ENCODE measurements at regions not wholly inside any gene's neighbourhood (a gene's known extent, or its start where the extent isn't known, plus 50 kb on each side); places are given as distances from the start of the nearest gene placed in this dataset.

- TF ChIP-seq, protein P1, sequence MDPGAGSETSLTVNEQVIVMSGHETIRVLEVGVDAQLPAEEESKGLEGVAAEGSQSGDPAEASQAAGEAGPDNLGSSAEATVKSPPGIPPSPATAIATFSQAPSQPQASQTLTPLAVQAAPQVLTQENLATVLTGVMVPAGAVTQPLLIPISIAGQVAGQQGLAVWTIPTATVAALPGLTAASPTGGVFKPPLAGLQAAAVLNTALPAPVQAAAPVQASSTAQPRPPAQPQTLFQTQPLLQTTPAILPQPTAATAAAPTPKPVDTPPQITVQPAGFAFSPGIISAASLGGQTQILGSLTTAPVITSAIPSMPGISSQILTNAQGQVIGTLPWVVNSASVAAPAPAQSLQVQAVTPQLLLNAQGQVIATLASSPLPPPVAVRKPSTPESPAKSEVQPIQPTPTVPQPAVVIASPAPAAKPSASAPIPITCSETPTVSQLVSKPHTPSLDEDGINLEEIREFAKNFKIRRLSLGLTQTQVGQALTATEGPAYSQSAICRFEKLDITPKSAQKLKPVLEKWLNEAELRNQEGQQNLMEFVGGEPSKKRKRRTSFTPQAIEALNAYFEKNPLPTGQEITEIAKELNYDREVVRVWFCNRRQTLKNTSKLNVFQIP (CRISPR knock-in tag; IDR thresholded peaks at IDR 0.05; ENCODE audit: borderline replicate concordance, low read depth): no peak
- no peak for TF ChIP-seq ZNF8 (CRISPR knock-in tag; IDR thresholded peaks at IDR 0.05)
- TF ChIP-seq, protein P2, sequence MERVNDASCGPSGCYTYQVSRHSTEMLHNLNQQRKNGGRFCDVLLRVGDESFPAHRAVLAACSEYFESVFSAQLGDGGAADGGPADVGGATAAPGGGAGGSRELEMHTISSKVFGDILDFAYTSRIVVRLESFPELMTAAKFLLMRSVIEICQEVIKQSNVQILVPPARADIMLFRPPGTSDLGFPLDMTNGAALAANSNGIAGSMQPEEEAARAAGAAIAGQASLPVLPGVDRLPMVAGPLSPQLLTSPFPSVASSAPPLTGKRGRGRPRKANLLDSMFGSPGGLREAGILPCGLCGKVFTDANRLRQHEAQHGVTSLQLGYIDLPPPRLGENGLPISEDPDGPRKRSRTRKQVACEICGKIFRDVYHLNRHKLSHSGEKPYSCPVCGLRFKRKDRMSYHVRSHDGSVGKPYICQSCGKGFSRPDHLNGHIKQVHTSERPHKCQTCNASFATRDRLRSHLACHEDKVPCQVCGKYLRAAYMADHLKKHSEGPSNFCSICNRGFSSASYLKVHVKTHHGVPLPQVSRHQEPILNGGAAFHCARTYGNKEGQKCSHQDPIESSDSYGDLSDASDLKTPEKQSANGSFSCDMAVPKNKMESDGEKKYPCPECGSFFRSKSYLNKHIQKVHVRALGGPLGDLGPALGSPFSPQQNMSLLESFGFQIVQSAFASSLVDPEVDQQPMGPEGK (CRISPR knock-in tag; IDR thresholded peaks at IDR 0.05; ENCODE audit: borderline replicate concordance): no peak
- no peak for TF ChIP-seq ZFP30 (CRISPR knock-in tag; IDR thresholded peaks at IDR 0.05)
- TF ChIP-seq ZNF70 (CRISPR knock-in tag; IDR thresholded peaks at IDR 0.05): no peak
- TF ChIP-seq ESRRG (CRISPR knock-in tag; IDR thresholded peaks at IDR 0.05): no peak
Observed at GRCh38 chr4:71222661-71223060, 116.2 kb upstream of the SLC4A4 start.

Data from SK-N-SH treated with all-trans-retinoic acid at 6 μM for 48 hours (cell line).